Neural cell (in vitro differentiated cells): ENCODE measurements at regions not wholly inside any gene's neighbourhood (a gene's known extent, or its start where the extent isn't known, plus 50 kb on each side); places are given as distances from the start of the nearest gene placed in this dataset.

Source experiments
- H2AFZ ChIP-seq: fragments of 200-600, 300-800 bp; sonication (generic), shearing (Covaris generic); 2 replicates; pipeline ENCODE4 v1.6.0; 2014; ENCODE audit warnings: low read depth, mild to moderate bottlenecking, antibody characterized with exemption, low read length, moderate library complexity
- H3F3A ChIP-seq: fragments of 200-600 bp; shearing (Covaris generic); 2 replicates; pipeline ENCODE4 v1.6.1; 2016; ENCODE audit warnings: mild to moderate bottlenecking, moderate library complexity, mixed read lengths, antibody characterized with exemption, low read length; ENCODE audit not compliant: insufficient read depth, poor library complexity, severe bottlenecking
- H3K27ac ChIP-seq: fragments of 200-600, 300-800 bp; sonication (generic), shearing (Covaris generic); 2 replicates; pipeline ENCODE4 v1.5.1; 2014; ENCODE audit warnings: mild to moderate bottlenecking, low read length, moderate library complexity
- H3K27me3 ChIP-seq: fragments of 300-800, 200-600 bp; sonication (generic), shearing (Covaris generic); 2 replicates; pipeline ENCODE4 v1.6.0; 2014; ENCODE audit warnings: mild to moderate bottlenecking, low read depth, low read length, moderate library complexity; ENCODE audit not compliant: insufficient read depth
- H3K36me3 ChIP-seq: fragments of 300-800, 200-600 bp; sonication (generic), shearing (Covaris generic); 2 replicates; pipeline ENCODE4 v1.5.1; 2014; ENCODE audit warnings: mild to moderate bottlenecking, antibody characterized with exemption, low read length, moderate library complexity; ENCODE audit not compliant: insufficient read depth
- H3K4me2 ChIP-seq: fragments of 300-800, 200-600 bp; sonication (generic), shearing (Covaris generic); 2 replicates; pipeline ENCODE4 v1.6.0; 2014; ENCODE audit warnings: mild to moderate bottlenecking, low read length
- H3K4me3 ChIP-seq: fragments of 300-800, 200-600 bp; sonication (generic), shearing (Covaris generic); 2 replicates; pipeline ENCODE4 v1.5.1; 2014; ENCODE audit warnings: mild to moderate bottlenecking, low read length, moderate library complexity
- H3K79me2 ChIP-seq: fragments of 200-600 bp; shearing (Covaris generic); replicated peaks from 2 replicates; pipeline ENCODE4 v1.6.0; 2014; ENCODE audit warnings: mild to moderate bottlenecking, low read length, moderate library complexity; ENCODE audit not compliant: insufficient read depth
- H3K9ac ChIP-seq: fragments of 300-800, 200-600 bp; sonication (generic), shearing (Covaris generic); 2 replicates; pipeline ENCODE4 v1.6.1; 2016; ENCODE audit warnings: mild to moderate bottlenecking, low read length, mixed read lengths
- H3K9me2 ChIP-seq: fragments of 200-600 bp; shearing (Covaris generic); 2 replicates; pipeline ENCODE4 v1.6.1; 2016; ENCODE audit warnings: mild to moderate bottlenecking, low read length, mixed read lengths; ENCODE audit not compliant: insufficient read depth
- H3K9me3 ChIP-seq: fragments of 200-600, 300-800 bp; sonication (generic), shearing (Covaris generic); 2 replicates; pipeline ENCODE4 v1.6.1; 2016; ENCODE audit warnings: mild to moderate bottlenecking, mixed run types, low read length, moderate library complexity, mixed read lengths
- H4K20me1 ChIP-seq: fragments of 200-600 bp; shearing (Covaris generic); 2 replicates; pipeline ENCODE4 v1.6.1; 2016; ENCODE audit warnings: mild to moderate bottlenecking, mixed run types; ENCODE audit not compliant: insufficient read depth
- CTCF ChIP-seq: fragments of 450-650 bp; IDR thresholded peaks from 2 replicates; pipeline ENCODE4 v1.5.1; 2014; ENCODE audit warnings: antibody characterized with exemption, mild to moderate bottlenecking, moderate library complexity; ENCODE audit not compliant: poor library complexity, severe bottlenecking
- EP300 ChIP-seq: fragments of 450-650 bp; conservative IDR thresholded peaks from 2 replicates; pipeline ENCODE4 v1.6.1; 2014; ENCODE audit warnings: antibody characterized with exemption, mild to moderate bottlenecking, moderate library complexity; ENCODE audit not compliant: poor library complexity, severe bottlenecking
- EZH2 ChIP-seq: fragments of 200-600, 300-800 bp; shearing (Covaris generic), sonication (generic); IDR thresholded peaks from 2 replicates; pipeline ENCODE4 v1.6.1; 2014; ENCODE audit warnings: antibody characterized with exemption, low read length, borderline replicate concordance, mild to moderate bottlenecking; ENCODE audit not compliant: insufficient read depth, poor library complexity, severe bottlenecking
- MXI1 ChIP-seq: fragments of 450-650 bp; conservative IDR thresholded peaks from 2 replicates; pipeline ENCODE4 v1.6.1; 2014; ENCODE audit warnings: antibody characterized with exemption, mild to moderate bottlenecking; ENCODE audit not compliant: poor library complexity, severe bottlenecking
- POLR2AphosphoS5 ChIP-seq: IDR thresholded peaks from 2 replicates; pipeline ENCODE4 v1.6.1; 2012
- RAD21 ChIP-seq: fragments of 450-650 bp; conservative IDR thresholded peaks from 2 replicates; pipeline ENCODE4 v1.6.1; 2014; ENCODE audit warnings: antibody characterized with exemption, mild to moderate bottlenecking, moderate library complexity
- SMC3 ChIP-seq: fragments of 450-650 bp; conservative IDR thresholded peaks from 2 replicates; pipeline ENCODE4 v1.6.1; 2014; ENCODE audit warnings: antibody characterized with exemption, mild to moderate bottlenecking, moderate library complexity; ENCODE audit not compliant: poor library complexity
- TAF1 ChIP-seq: IDR thresholded peaks from 2 replicates; pipeline ENCODE4 v1.6.1; 2012; ENCODE audit warnings: low read depth
- TF ChIP-seq, protein P1 (sequence below): IDR thresholded peaks from 2 replicates; pipeline ENCODE4 v1.6.1; 2012; ENCODE audit warnings: borderline replicate concordance

DNA sequence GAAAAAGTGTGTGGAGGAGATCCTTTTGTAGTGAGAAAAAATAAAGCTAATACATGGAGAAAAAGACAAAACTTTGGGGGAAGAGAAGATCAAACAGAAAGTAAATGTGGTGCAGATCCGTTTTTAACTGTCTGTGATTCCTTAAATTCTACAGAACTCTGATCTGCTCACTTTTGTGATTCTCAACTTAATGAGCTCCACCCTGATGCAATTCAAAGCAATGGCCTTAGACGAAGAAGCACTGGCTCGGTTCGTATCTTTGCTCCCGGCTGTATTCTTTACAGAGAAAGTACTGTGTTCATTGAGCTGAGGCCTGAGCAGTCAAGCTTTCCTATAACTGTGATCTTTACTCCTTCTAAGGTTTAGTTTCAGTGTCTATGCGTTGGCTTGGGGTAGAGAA lies 453.4 kb downstream of the DMAC1 start:
- TF ChIP-seq RAD21 (no peak), SMC3 (no peak), TAF1 (no peak), CTCF (no peak), POLR2AphosphoS5 (no peak), EP300 (no peak), EZH2 (no peak), MXI1 (no peak)
- TF ChIP-seq, protein P1, sequence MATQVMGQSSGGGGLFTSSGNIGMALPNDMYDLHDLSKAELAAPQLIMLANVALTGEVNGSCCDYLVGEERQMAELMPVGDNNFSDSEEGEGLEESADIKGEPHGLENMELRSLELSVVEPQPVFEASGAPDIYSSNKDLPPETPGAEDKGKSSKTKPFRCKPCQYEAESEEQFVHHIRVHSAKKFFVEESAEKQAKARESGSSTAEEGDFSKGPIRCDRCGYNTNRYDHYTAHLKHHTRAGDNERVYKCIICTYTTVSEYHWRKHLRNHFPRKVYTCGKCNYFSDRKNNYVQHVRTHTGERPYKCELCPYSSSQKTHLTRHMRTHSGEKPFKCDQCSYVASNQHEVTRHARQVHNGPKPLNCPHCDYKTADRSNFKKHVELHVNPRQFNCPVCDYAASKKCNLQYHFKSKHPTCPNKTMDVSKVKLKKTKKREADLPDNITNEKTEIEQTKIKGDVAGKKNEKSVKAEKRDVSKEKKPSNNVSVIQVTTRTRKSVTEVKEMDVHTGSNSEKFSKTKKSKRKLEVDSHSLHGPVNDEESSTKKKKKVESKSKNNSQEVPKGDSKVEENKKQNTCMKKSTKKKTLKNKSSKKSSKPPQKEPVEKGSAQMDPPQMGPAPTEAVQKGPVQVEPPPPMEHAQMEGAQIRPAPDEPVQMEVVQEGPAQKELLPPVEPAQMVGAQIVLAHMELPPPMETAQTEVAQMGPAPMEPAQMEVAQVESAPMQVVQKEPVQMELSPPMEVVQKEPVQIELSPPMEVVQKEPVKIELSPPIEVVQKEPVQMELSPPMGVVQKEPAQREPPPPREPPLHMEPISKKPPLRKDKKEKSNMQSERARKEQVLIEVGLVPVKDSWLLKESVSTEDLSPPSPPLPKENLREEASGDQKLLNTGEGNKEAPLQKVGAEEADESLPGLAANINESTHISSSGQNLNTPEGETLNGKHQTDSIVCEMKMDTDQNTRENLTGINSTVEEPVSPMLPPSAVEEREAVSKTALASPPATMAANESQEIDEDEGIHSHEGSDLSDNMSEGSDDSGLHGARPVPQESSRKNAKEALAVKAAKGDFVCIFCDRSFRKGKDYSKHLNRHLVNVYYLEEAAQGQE: no peak
- no peak overlapping the region for H3K4me2 ChIP-seq
- H3K4me3 ChIP-seq: no peak overlapping the region
- H3F3A ChIP-seq: no peaks in the 10 kb centered on the region
- H2AFZ ChIP-seq: no peak overlapping the region
- no peaks in the 10 kb centered on the region for H4K20me1 ChIP-seq
- H3K36me3 ChIP-seq: no peaks in the 10 kb centered on the region
- no peaks in the 10 kb centered on the region for H3K9me2 ChIP-seq
- no peaks in the 10 kb centered on the region for H3K27me3 ChIP-seq
- no peak overlapping the region for H3K9ac ChIP-seq
- no peak overlapping the region for H3K27ac ChIP-seq
- no peaks in the 10 kb centered on the region for H3K9me3 ChIP-seq
- no peaks in the 10 kb centered on the region for H3K79me2 ChIP-seq

DNA sequence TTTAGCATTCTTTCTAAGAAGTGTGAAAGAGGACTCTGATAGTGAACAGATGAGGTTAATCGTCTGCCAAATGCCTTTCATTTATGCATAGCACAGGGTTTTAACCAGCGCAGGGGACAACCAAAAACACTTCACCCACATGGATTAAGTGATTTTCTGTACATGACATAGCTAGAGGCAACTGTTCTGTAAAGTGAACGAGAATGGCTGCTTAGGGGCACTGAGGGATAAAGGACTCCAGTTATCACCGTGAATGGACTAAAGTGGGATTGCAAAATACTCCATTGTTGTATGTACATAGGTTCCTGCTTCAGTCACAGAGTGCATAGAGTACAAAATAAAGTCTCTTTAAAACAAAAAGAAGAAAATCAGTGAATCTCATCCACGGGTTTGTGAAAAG lies 456.8 kb downstream of the DMAC1 start:
- H4K20me1 ChIP-seq: no peaks in the 10 kb centered on the region
- TF ChIP-seq, protein P1: no peak
- TF ChIP-seq CTCF (no peak), EP300 (no peak), SMC3 (no peak), TAF1 (no peak), MXI1 (no peak), POLR2AphosphoS5 (no peak), EZH2 (no peak), RAD21 (no peak)
- H3K4me3 ChIP-seq: no peak overlapping the region
- H3K27me3 ChIP-seq: no peaks in the 10 kb centered on the region
- no peaks in the 10 kb centered on the region for H3F3A ChIP-seq
- H3K9ac ChIP-seq: no peak overlapping the region
- no peaks in the 10 kb centered on the region for H3K9me2 ChIP-seq
- H3K36me3 ChIP-seq: no peaks in the 10 kb centered on the region
- H3K9me3 ChIP-seq: no peaks in the 10 kb centered on the region
- no peak overlapping the region for H2AFZ ChIP-seq
- H3K4me2 ChIP-seq: no peak overlapping the region
- no peak overlapping the region for H3K27ac ChIP-seq
- no peaks in the 10 kb centered on the region for H3K79me2 ChIP-seq
